Astrocyte (in vitro differentiated cells and primary cell): ENCODE measurements at regions not wholly inside any gene's neighbourhood (a gene's known extent, or its start where the extent isn't known, plus 50 kb on each side); places are given as distances from the start of the nearest gene placed in this dataset.
"Not testable (repeated sequence)": the region's sequence is repeated elsewhere in the genome, so short reads cannot be mapped to it uniquely, and the experiment has no call there.

Experiments
- CTCF ChIP-seq: IDR thresholded peaks from 2 replicates; pipeline ENCODE4 v1.5.1; 2011; ENCODE audit warnings: low read depth, mild to moderate bottlenecking, inconsistent platforms, low read length, moderate library complexity; ENCODE audit not compliant: insufficient read depth
- EZH2 ChIP-seq: IDR thresholded peaks from 2 replicates; pipeline ENCODE4 v1.6.1; 2012; ENCODE audit warnings: mild to moderate bottlenecking, low read length, inconsistent platforms; ENCODE audit not compliant: insufficient read depth

- not testable (repeated sequence) for TF ChIP-seq CTCF, EZH2
These were observed 63.0 kb upstream of the DIO2 start for GRCh38 chr14:80274310-80274709.
